ENCODE measurements at regions not wholly inside any gene's neighbourhood (a gene's known extent, or its start where the extent isn't known, plus 50 kb on each side); places are given as distances from the start of the nearest gene placed in this dataset.
"Not testable (repeated sequence)": the region's sequence is repeated elsewhere in the genome, so short reads cannot be mapped to it uniquely, and the experiment has no call there.

DNA sequence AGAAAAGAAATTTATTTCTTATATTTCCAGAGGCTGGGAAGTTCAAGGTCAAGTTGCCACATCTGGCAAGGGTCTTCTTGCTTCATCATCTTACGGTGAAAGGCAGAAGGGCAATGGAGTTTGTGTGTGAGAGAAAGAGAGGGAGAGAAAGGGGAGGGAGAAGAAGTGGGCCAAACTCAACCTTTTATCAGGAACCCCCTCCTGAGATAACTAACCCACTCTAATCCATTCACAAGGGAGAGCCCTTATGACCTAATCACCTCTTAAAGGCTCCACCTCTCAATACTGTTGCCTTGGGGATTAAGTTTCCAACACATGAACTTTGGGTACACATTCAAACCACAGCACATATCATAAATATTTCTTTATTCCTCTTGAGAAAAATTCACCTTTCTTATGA, 203.3 kb upstream of the FAM241A start:
- Histone ChIP-seq H3K27me3 (ENCODE audit: control insufficient read depth, insufficient read depth, low read length) (no peaks in the 10 kb centered on the region), H3K9me3 (ENCODE audit: control insufficient read depth, insufficient read depth, low read depth, low read length) (no peaks in the 10 kb centered on the region), H3K4me1 (ENCODE audit: control insufficient read depth, insufficient read depth, low read length) (no peaks in the 10 kb centered on the region), H3K9ac (ENCODE audit: low read length) (no peak overlapping the region), H3K4me3 (ENCODE audit: low read depth, low read length) (no peak overlapping the region), H3K27ac (ENCODE audit: low read depth, low read length) (no peak overlapping the region), H3K36me3 (ENCODE audit: control insufficient read depth, insufficient read depth, low read length) (no peaks in the 10 kb centered on the region)

DNA sequence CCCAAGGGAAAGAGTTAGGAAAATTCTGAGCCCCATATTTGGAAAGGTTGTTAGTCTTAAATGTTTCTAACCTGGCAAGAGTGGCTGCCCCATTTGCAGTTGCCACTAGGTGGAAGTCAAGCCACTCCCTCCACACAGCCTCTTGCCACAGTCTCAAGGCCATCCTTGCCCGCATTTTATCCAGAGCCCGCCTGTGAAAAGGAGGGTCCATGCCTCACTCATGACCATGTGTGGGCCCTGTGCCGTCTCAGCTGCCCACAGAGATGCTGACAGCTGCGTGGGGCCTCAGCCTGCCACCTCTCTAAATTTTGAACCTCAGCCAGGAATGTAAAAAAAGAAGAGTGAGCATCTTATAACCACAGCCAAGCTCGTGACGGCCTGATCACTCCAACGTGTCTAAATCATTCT, 201.5 kb upstream of the FAM241A start:
- no peak overlapping the region for H3K4me3 ChIP-seq (ENCODE audit: low read depth, low read length)
- H3K27me3 ChIP-seq (ENCODE audit: control insufficient read depth, insufficient read depth, low read length) = no peaks in the 10 kb centered on the region
- no peak overlapping the region for H3K9ac ChIP-seq (ENCODE audit: low read length)
- no peaks in the 10 kb centered on the region for H3K4me1 ChIP-seq (ENCODE audit: control insufficient read depth, insufficient read depth, low read length)
- H3K36me3 ChIP-seq (ENCODE audit: control insufficient read depth, insufficient read depth, low read length) = no peaks in the 10 kb centered on the region
- H3K9me3 ChIP-seq (ENCODE audit: control insufficient read depth, insufficient read depth, low read depth, low read length) = no peaks in the 10 kb centered on the region
- no peak overlapping the region for H3K27ac ChIP-seq (ENCODE audit: low read depth, low read length)

DNA sequence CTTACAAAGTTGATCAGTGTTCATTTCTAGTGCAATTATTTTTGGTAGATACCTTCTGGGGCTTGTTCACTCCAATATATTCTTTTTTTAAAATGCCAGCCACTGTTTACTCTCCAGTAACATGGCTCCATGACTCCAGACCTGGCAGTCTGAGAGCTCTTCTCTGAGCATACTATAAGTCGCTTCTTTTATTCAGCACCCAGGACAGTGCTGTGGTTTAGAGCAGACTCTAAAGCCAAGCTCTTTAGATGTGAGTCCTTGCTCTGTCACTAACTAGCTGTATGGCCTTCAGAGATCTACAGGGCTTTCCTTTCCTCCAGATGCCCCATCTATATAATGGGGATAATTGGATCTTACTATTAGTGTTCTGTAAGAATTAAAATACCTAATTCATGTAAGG, 200.2 kb upstream of the FAM241A start:
- H3K36me3 ChIP-seq (ENCODE audit: control insufficient read depth, insufficient read depth, low read length) = no peaks in the 10 kb centered on the region
- H3K9me3 ChIP-seq (ENCODE audit: control insufficient read depth, insufficient read depth, low read depth, low read length) = no peaks in the 10 kb centered on the region
- H3K4me3 ChIP-seq (ENCODE audit: low read depth, low read length) = no peak overlapping the region
- no peaks in the 10 kb centered on the region for H3K4me1 ChIP-seq (ENCODE audit: control insufficient read depth, insufficient read depth, low read length)
- no peak overlapping the region for H3K27ac ChIP-seq (ENCODE audit: low read depth, low read length)
- H3K9ac ChIP-seq (ENCODE audit: low read length) = no peak overlapping the region
- no peaks in the 10 kb centered on the region for H3K27me3 ChIP-seq (ENCODE audit: control insufficient read depth, insufficient read depth, low read length)

DNA sequence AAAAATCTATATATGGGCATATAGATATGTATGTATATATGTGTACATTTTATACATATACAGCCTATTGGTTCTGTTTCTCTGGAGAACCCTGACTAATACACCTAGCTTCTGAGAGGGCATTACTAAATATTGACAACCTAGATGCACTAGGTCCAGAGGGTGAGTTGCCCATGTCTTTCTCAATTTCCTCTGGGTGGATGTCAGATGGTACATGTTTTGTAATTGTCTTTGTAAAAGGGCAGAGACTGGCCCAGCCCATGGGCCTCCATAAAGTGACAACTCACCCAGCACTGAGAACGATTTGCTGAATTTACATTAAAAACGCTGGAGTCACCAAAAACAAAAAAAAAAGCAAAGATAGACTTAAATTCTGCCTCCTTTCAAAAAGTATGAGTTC, 198.5 kb upstream of the FAM241A start:
- Histone ChIP-seq H3K9ac (ENCODE audit: low read length) (no peak overlapping the region), H3K4me1 (ENCODE audit: control insufficient read depth, insufficient read depth, low read length) (no peaks in the 10 kb centered on the region), H3K9me3 (ENCODE audit: control insufficient read depth, insufficient read depth, low read depth, low read length) (no peaks in the 10 kb centered on the region), H3K4me3 (ENCODE audit: low read depth, low read length) (no peak overlapping the region), H3K27me3 (ENCODE audit: control insufficient read depth, insufficient read depth, low read length) (no peaks in the 10 kb centered on the region), H3K36me3 (ENCODE audit: control insufficient read depth, insufficient read depth, low read length) (no peaks in the 10 kb centered on the region), H3K27ac (ENCODE audit: low read depth, low read length) (no peak overlapping the region)

DNA sequence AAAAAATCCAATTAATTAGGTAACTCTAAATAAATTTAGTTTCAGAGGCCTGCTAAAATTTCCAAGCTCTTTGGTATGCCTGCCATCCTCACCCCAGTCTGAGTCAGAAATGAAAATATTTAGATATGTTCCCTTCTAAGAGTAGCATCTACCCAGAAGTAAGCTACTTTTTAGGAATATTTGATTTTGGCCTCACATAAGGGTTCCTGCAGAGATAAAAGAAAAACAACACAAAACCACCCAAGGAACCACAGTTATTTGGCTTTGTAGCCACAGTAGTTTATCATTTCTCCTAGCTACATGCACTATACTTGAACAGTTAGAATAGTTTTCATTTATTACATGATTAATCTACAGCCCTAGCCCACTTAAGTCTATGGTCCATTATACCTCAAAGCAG, 192.6 kb upstream of the FAM241A start:
- no peaks in the 10 kb centered on the region for H3K4me1 ChIP-seq (ENCODE audit: control insufficient read depth, insufficient read depth, low read length)
- H3K27ac ChIP-seq (ENCODE audit: low read depth, low read length) = no peak overlapping the region
- H3K27me3 ChIP-seq (ENCODE audit: control insufficient read depth, insufficient read depth, low read length) = no peaks in the 10 kb centered on the region
- no peaks in the 10 kb centered on the region for H3K36me3 ChIP-seq (ENCODE audit: control insufficient read depth, insufficient read depth, low read length)
- H3K4me3 ChIP-seq (ENCODE audit: low read depth, low read length) = no peak overlapping the region
- H3K9ac ChIP-seq (ENCODE audit: low read length) = no peak overlapping the region
- H3K9me3 ChIP-seq (ENCODE audit: control insufficient read depth, insufficient read depth, low read depth, low read length) = no peaks in the 10 kb centered on the region

DNA sequence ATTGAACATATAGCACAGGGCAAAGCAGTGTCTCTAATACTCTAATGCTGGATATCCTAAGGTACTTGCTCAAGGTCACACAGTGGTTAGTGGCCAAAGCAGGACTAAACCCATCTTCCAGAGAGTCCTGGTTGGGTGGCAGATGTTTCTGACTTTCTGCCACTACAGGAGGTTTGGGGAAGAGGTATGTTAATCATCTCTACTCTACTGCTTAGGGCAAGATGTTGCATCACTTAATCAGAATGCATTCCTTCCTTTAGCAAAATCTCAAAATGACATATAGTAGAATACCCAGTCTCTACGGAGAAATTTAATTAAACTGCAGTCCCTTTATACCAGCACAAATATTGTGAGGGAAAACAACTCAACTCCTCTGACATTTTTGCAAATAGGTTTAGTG, 190.7 kb upstream of the FAM241A start:
- Histone ChIP-seq H3K27me3 (ENCODE audit: control insufficient read depth, insufficient read depth, low read length) (no peaks in the 10 kb centered on the region), H3K9ac (ENCODE audit: low read length) (no peak overlapping the region), H3K9me3 (ENCODE audit: control insufficient read depth, insufficient read depth, low read depth, low read length) (no peaks in the 10 kb centered on the region), H3K36me3 (ENCODE audit: control insufficient read depth, insufficient read depth, low read length) (no peaks in the 10 kb centered on the region), H3K4me1 (ENCODE audit: control insufficient read depth, insufficient read depth, low read length) (no peaks in the 10 kb centered on the region), H3K4me3 (ENCODE audit: low read depth, low read length) (no peak overlapping the region), H3K27ac (ENCODE audit: low read depth, low read length) (no peak overlapping the region)

DNA sequence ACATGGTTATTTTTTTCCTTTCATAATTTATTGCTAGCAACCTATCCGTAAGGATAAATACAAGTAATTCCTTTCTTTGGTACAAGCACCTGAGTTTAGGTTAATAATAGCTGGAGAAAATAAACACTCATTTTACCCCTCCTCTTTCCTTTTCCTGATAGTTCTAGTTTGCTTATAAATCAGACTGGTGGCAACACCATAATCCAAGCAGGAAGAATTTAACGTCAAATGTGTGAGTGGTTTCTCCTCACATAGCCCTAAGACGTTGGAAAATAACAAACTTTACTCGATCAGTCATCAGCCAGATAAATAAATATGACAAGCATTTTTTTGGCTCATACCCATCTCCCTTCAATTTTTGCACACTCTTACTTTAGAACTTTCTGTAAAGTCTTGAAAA, 190.3 kb upstream of the FAM241A start:
- H3K27ac ChIP-seq (ENCODE audit: low read depth, low read length) = no peak overlapping the region
- no peaks in the 10 kb centered on the region for H3K27me3 ChIP-seq (ENCODE audit: control insufficient read depth, insufficient read depth, low read length)
- H3K9me3 ChIP-seq (ENCODE audit: control insufficient read depth, insufficient read depth, low read depth, low read length) = no peaks in the 10 kb centered on the region
- H3K36me3 ChIP-seq (ENCODE audit: control insufficient read depth, insufficient read depth, low read length) = no peaks in the 10 kb centered on the region
- no peak overlapping the region for H3K4me3 ChIP-seq (ENCODE audit: low read depth, low read length)
- no peak overlapping the region for H3K9ac ChIP-seq (ENCODE audit: low read length)
- no peaks in the 10 kb centered on the region for H3K4me1 ChIP-seq (ENCODE audit: control insufficient read depth, insufficient read depth, low read length)

DNA sequence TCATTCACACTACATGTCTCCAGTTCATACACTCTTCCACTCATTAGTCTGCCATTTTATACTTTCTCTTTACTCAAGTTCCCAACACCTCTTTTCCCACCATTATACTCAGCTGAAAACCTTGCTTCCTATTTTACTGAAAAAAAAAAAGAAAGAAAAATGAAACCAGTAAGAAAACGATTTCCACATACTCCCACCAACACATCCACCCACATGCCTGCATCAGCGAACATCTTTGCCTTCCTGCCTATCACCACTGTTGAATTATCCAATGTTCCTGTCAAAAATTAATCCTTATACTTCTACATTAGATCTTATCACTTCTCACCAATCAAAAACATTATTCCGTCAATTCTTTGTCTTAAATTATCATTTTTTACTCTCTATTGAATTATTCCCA, 188.1 kb upstream of the FAM241A start:
- Histone ChIP-seq H3K9me3 (ENCODE audit: control insufficient read depth, insufficient read depth, low read depth, low read length) (no peaks in the 10 kb centered on the region), H3K9ac (ENCODE audit: low read length) (no peak overlapping the region), H3K27me3 (ENCODE audit: control insufficient read depth, insufficient read depth, low read length) (no peaks in the 10 kb centered on the region), H3K4me1 (ENCODE audit: control insufficient read depth, insufficient read depth, low read length) (no peaks in the 10 kb centered on the region), H3K4me3 (ENCODE audit: low read depth, low read length) (no peak overlapping the region), H3K36me3 (ENCODE audit: control insufficient read depth, insufficient read depth, low read length) (no peaks in the 10 kb centered on the region), H3K27ac (ENCODE audit: low read depth, low read length) (no peak overlapping the region)

DNA sequence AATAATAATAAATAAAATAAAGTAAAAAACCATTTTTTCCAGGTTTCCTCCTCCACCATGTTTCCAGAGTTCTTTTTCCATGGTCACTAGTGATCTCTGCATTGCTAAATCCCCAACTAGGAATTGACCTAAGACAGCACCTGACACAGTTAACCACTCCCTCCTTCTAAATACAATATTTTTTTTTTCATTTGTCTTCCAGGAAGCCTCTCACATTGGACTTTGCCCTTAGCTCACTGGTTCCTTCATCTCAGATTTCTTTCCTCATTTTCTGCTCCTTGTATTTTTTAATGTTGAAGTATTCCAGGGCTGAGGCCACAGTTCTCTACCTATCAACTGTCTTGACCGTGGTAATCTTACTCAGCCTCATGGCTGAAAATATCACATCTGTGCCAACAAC, 187.3 kb upstream of the FAM241A start:
- Histone ChIP-seq H3K27ac (ENCODE audit: low read depth, low read length) (no peak overlapping the region), H3K9ac (ENCODE audit: low read length) (no peak overlapping the region), H3K36me3 (ENCODE audit: control insufficient read depth, insufficient read depth, low read length) (no peaks in the 10 kb centered on the region), H3K4me1 (ENCODE audit: control insufficient read depth, insufficient read depth, low read length) (no peaks in the 10 kb centered on the region), H3K27me3 (ENCODE audit: control insufficient read depth, insufficient read depth, low read length) (no peaks in the 10 kb centered on the region), H3K9me3 (ENCODE audit: control insufficient read depth, insufficient read depth, low read depth, low read length) (no peaks in the 10 kb centered on the region), H3K4me3 (ENCODE audit: low read depth, low read length) (no peak overlapping the region)

DNA sequence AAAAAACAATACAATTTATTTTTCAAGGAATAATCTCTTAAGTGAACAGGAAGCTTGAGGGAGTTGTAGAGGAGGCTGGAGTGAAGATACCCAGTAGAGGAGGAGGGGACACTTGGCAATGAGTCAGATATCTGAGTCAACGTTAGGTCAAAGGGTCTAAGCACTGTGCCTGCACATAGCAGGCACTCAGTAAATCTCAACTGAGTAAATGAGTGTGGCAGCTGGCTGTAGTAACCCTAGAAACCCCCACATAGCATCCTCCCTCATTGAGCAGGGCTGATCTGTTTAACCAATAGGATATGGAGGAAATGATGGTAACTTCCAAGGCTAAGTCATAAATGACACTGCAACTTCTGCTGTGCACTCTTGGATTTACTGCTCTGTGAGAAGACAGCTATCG, 186.0 kb upstream of the FAM241A start:
- H3K27me3 ChIP-seq (ENCODE audit: control insufficient read depth, insufficient read depth, low read length) = no peaks in the 10 kb centered on the region
- H3K9ac ChIP-seq (ENCODE audit: low read length) = no peak overlapping the region
- H3K36me3 ChIP-seq (ENCODE audit: control insufficient read depth, insufficient read depth, low read length) = no peaks in the 10 kb centered on the region
- no peaks in the 10 kb centered on the region for H3K4me1 ChIP-seq (ENCODE audit: control insufficient read depth, insufficient read depth, low read length)
- H3K27ac ChIP-seq (ENCODE audit: low read depth, low read length) = no peak overlapping the region
- H3K9me3 ChIP-seq (ENCODE audit: control insufficient read depth, insufficient read depth, low read depth, low read length) = no peaks in the 10 kb centered on the region
- no peak overlapping the region for H3K4me3 ChIP-seq (ENCODE audit: low read depth, low read length)

DNA sequence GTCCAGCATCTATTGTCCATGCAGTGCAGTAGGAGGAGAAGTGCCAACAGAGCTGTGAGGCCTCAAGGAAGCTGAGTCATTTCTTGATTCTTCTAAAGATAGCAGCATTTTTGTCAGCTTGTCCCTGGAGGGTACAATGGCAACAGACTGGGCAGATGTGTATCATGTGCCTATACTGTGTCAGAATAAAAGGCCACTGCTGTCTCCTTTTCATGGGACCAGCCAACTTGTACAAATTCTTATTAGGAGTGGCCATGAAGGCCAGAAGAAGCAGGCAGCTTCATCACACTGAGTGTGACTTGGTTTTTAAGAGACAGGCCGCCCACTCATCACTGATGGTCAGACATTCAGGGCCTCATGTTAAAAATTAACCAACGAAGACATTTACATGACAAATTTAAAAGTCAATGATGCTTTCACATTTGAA, 185.0 kb upstream of the FAM241A start:
- H3K4me1 ChIP-seq (ENCODE audit: control insufficient read depth, insufficient read depth, low read length) = no peaks in the 10 kb centered on the region
- no peaks in the 10 kb centered on the region for H3K9me3 ChIP-seq (ENCODE audit: control insufficient read depth, insufficient read depth, low read depth, low read length)
- no peak overlapping the region for H3K9ac ChIP-seq (ENCODE audit: low read length)
- H3K4me3 ChIP-seq (ENCODE audit: low read depth, low read length) = no peak overlapping the region
- H3K36me3 ChIP-seq (ENCODE audit: control insufficient read depth, insufficient read depth, low read length) = no peaks in the 10 kb centered on the region
- no peak overlapping the region for H3K27ac ChIP-seq (ENCODE audit: low read depth, low read length)
- H3K27me3 ChIP-seq (ENCODE audit: control insufficient read depth, insufficient read depth, low read length) = no peaks in the 10 kb centered on the region

DNA sequence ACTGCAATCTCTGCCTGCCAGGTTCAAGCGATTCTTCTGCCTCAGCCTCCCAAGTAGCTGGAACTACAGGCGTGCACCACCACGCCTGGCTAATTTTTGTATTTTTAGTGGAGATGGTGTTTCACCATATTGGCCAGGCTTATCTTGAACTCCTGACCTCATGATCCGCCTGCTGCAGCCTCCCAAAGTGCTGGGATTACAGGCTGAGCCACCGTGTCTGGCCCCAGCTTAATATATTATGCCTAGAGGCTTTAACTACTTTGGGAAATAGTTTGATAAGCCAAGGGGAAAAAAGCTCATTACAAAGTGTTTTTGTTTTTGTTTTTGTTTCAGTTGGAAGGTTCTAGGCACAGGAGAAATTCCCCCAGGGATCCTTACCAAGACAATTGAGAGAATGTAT, 184.2 kb upstream of the FAM241A start:
- H3K9ac ChIP-seq (ENCODE audit: low read length); H3K27me3 ChIP-seq (ENCODE audit: control insufficient read depth, insufficient read depth, low read length); H3K9me3 ChIP-seq (ENCODE audit: control insufficient read depth, insufficient read depth, low read depth, low read length); H3K36me3 ChIP-seq (ENCODE audit: control insufficient read depth, insufficient read depth, low read length); H3K4me3 ChIP-seq (ENCODE audit: low read depth, low read length); H3K27ac ChIP-seq (ENCODE audit: low read depth, low read length); H3K4me1 ChIP-seq (ENCODE audit: control insufficient read depth, insufficient read depth, low read length): not testable (repeated sequence)
